ENCODE measurements at regions not wholly inside any gene's neighbourhood (a gene's known extent, or its start where the extent isn't known, plus 50 kb on each side); places are given as distances from the start of the nearest gene placed in this dataset.

DNA sequence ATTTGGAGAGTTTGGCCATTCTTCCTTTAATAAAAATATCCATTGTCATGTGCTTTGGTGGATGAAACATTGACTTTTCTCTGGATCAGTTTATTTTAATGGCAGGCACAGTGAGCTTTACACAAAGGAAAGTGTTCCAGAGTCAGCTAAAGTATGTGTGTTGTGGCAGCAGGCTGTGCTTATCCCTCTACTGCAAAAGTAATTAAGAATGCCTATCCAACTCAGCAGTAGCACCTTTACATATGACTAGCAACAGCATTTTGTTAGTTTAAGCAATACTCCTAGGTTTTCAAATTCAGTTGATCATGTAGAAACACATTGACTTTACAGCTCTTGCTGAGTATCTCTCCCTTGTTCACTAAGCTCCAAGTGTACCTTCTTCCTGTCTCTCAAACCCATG is 730.5 kb upstream of the RGMB start:
- no peak overlapping the region for H2AFZ ChIP-seq (ENCODE audit: low read depth)
- H3K36me3 ChIP-seq (ENCODE audit: insufficient read depth), result no peaks in the 10 kb centered on the region
- no peaks in the 10 kb centered on the region for H3K79me2 ChIP-seq (ENCODE audit: insufficient read depth, low read depth)
- H3K27me3 ChIP-seq (ENCODE audit: insufficient read depth, low read depth), result no peaks in the 10 kb centered on the region
- H3K4me1 ChIP-seq (ENCODE audit: low read depth, poor library complexity, severe bottlenecking), result no peaks in the 10 kb centered on the region
- no peak overlapping the region for H3K4me3 ChIP-seq (IDR thresholded peaks at IDR 0.05; ENCODE audit: insufficient read depth, low read depth, low read length)
- no peak overlapping the region for H3K9ac ChIP-seq
- TF ChIP-seq, protein P1, sequence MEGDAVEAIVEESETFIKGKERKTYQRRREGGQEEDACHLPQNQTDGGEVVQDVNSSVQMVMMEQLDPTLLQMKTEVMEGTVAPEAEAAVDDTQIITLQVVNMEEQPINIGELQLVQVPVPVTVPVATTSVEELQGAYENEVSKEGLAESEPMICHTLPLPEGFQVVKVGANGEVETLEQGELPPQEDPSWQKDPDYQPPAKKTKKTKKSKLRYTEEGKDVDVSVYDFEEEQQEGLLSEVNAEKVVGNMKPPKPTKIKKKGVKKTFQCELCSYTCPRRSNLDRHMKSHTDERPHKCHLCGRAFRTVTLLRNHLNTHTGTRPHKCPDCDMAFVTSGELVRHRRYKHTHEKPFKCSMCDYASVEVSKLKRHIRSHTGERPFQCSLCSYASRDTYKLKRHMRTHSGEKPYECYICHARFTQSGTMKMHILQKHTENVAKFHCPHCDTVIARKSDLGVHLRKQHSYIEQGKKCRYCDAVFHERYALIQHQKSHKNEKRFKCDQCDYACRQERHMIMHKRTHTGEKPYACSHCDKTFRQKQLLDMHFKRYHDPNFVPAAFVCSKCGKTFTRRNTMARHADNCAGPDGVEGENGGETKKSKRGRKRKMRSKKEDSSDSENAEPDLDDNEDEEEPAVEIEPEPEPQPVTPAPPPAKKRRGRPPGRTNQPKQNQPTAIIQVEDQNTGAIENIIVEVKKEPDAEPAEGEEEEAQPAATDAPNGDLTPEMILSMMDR (conservative IDR thresholded peaks at IDR 0.05; ENCODE audit: low read depth, low read length), result no peak
- H4K20me1 ChIP-seq (ENCODE audit: insufficient read depth), result no peaks in the 10 kb centered on the region
- H3K4me2 ChIP-seq, result no peak overlapping the region
- H3K27ac ChIP-seq, result no peak overlapping the region

DNA sequence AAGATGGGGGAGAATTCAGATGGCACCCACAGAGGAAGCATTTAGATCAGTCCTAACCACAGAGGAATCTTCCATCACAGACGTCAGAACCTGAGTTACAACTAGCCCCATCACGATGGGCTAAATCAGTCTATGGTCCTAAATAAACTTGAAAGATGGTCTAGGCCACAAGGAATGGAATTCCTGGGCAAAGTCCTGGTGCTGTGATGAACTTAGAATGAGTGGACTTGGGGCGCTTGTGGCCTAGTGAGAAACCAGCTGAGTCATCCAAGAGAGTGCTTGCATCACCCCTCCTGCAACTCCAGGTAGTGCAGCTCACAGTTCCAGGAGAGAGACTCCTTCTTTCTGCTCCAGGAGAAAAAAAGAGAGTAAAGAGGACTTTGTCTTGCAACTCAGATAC is 722.9 kb upstream of the RGMB start:
- no peaks in the 10 kb centered on the region for H3K79me2 ChIP-seq (ENCODE audit: insufficient read depth, low read depth)
- TF ChIP-seq, protein P1 (conservative IDR thresholded peaks at IDR 0.05; ENCODE audit: low read depth, low read length), result no peak
- no peak overlapping the region for H3K27ac ChIP-seq
- H3K27me3 ChIP-seq (ENCODE audit: insufficient read depth, low read depth), result no peaks in the 10 kb centered on the region
- no peak overlapping the region for H3K4me3 ChIP-seq (IDR thresholded peaks at IDR 0.05; ENCODE audit: insufficient read depth, low read depth, low read length)
- no peaks in the 10 kb centered on the region for H3K4me1 ChIP-seq (ENCODE audit: low read depth, poor library complexity, severe bottlenecking)
- no peak overlapping the region for H2AFZ ChIP-seq (ENCODE audit: low read depth)
- no peak overlapping the region for H3K9ac ChIP-seq
- H4K20me1 ChIP-seq (ENCODE audit: insufficient read depth), result no peaks in the 10 kb centered on the region
- H3K36me3 ChIP-seq (ENCODE audit: insufficient read depth), result no peaks in the 10 kb centered on the region
- no peak overlapping the region for H3K4me2 ChIP-seq

DNA sequence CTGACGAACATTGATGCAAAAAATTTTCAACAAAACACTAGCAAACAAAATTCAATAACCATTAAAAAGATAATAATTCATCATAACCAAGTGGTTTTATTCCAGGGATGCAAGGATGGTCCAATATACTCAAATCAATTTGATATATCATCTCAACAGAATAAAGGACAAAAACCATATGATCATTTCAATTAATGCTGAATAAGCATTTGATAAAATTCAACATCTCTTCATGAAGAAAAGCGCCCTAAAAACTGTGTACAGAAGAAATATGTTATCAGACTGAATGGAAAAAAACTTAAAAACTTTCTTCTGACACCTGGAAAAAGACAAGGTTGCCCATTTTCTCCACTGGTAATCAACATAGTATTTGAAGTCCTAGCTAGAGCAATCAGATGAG is 720.3 kb upstream of the RGMB start:
- no peaks in the 10 kb centered on the region for H4K20me1 ChIP-seq (ENCODE audit: insufficient read depth)
- no peak overlapping the region for H3K9ac ChIP-seq
- no peak overlapping the region for H2AFZ ChIP-seq (ENCODE audit: low read depth)
- TF ChIP-seq, protein P1 (conservative IDR thresholded peaks at IDR 0.05; ENCODE audit: low read depth, low read length), result no peak
- H3K4me1 ChIP-seq (ENCODE audit: low read depth, poor library complexity, severe bottlenecking), result no peaks in the 10 kb centered on the region
- H3K4me3 ChIP-seq (IDR thresholded peaks at IDR 0.05; ENCODE audit: insufficient read depth, low read depth, low read length), result no peak overlapping the region
- no peaks in the 10 kb centered on the region for H3K36me3 ChIP-seq (ENCODE audit: insufficient read depth)
- H3K27ac ChIP-seq, result no peak overlapping the region
- no peaks in the 10 kb centered on the region for H3K27me3 ChIP-seq (ENCODE audit: insufficient read depth, low read depth)
- H3K79me2 ChIP-seq (ENCODE audit: insufficient read depth, low read depth), result no peaks in the 10 kb centered on the region
- H3K4me2 ChIP-seq, result no peak overlapping the region

DNA sequence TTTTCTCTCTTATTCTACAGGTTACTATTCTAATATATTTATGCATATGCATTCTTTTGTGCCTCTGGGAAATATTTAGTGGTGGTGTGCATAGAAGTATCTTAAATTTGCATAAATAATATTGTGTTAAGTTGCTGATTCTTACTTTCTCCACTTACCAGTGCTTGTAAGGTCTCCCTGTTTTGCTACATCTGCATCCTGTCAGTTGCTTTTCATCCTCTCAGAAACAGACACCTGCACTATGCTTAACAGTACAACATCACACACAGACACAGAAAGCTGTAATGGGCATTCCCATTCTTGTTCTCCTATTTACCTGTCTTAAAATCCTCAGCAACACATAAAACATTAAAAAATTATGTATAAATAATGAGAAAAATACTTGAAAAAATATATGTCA is 713.3 kb upstream of the RGMB start:
- no peaks in the 10 kb centered on the region for H4K20me1 ChIP-seq (ENCODE audit: insufficient read depth)
- no peaks in the 10 kb centered on the region for H3K79me2 ChIP-seq (ENCODE audit: insufficient read depth, low read depth)
- H3K9ac ChIP-seq, result no peak overlapping the region
- H3K36me3 ChIP-seq (ENCODE audit: insufficient read depth), result no peaks in the 10 kb centered on the region
- H3K4me2 ChIP-seq, result no peak overlapping the region
- no peak overlapping the region for H2AFZ ChIP-seq (ENCODE audit: low read depth)
- no peaks in the 10 kb centered on the region for H3K27me3 ChIP-seq (ENCODE audit: insufficient read depth, low read depth)
- no peak overlapping the region for H3K27ac ChIP-seq
- peaks cover 4% of the 10 kb centered on the region for H3K4me1 ChIP-seq (ENCODE audit: low read depth, poor library complexity, severe bottlenecking)
- TF ChIP-seq, protein P1 (conservative IDR thresholded peaks at IDR 0.05; ENCODE audit: low read depth, low read length), result no peak
- no peak overlapping the region for H3K4me3 ChIP-seq (IDR thresholded peaks at IDR 0.05; ENCODE audit: insufficient read depth, low read depth, low read length)

Measured in KMS-11 (cell line).